LNCAP (cell line): ENCODE measurements at regions not wholly inside any gene's neighbourhood (a gene's known extent, or its start where the extent isn't known, plus 50 kb on each side); places are given as distances from the start of the nearest gene placed in this dataset.

ENCODE experiments used
- TF ChIP-seq, protein P1 (sequence below): fragments of 450-650 bp; IDR thresholded peaks from 2 replicates; pipeline ENCODE4 v1.5.1; 2017; ENCODE audit warnings: mild to moderate bottlenecking

GRCh38 chr2:66805016-66805865 lies 370.3 kb downstream of the MEIS1 start:
- TF ChIP-seq, protein P1, sequence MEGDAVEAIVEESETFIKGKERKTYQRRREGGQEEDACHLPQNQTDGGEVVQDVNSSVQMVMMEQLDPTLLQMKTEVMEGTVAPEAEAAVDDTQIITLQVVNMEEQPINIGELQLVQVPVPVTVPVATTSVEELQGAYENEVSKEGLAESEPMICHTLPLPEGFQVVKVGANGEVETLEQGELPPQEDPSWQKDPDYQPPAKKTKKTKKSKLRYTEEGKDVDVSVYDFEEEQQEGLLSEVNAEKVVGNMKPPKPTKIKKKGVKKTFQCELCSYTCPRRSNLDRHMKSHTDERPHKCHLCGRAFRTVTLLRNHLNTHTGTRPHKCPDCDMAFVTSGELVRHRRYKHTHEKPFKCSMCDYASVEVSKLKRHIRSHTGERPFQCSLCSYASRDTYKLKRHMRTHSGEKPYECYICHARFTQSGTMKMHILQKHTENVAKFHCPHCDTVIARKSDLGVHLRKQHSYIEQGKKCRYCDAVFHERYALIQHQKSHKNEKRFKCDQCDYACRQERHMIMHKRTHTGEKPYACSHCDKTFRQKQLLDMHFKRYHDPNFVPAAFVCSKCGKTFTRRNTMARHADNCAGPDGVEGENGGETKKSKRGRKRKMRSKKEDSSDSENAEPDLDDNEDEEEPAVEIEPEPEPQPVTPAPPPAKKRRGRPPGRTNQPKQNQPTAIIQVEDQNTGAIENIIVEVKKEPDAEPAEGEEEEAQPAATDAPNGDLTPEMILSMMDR = no peak

DNA sequence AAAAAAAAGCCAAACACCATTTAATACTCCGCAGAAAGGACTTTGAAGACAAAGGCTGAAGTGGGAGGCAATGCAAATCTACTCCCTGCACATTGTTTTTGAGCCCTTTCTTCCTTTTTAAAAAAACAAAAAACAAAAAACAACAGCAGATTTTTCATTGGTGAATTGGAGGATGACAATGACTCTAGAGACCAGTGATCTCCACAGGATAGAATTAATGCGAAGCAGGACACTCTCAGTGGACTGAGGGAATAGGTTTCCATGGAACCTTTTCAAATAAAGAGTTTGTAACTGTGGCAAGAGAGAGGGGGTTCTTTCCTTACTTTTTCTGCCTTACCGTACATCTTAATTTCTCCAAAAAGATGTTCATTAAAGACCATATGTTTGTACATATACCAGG lies 371.0 kb downstream of the MEIS1 start:
- TF ChIP-seq, protein P1 = no peak

DNA sequence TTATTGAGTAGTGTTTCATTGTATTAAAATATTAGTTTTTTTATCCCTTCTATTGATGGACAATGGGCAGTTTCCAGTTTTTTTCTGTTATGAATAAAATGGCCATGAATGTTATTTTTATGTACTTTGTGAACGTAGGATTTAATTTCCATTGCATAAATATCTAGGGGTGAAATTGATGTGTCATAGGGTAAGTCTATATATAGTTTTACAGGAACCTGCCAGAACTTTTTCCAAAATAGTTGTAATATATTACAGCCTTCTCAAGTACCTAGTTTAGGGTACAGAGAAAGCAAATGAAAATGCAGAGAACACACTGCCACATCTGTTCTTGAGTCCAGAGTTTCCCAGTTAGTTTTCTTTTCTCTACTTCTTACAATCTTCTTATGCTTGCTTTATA lies 378.6 kb downstream of the MEIS1 start:
- TF ChIP-seq, protein P1 = no peak

- TF ChIP-seq, protein P1 = no peak
These were observed 379.1 kb downstream of the MEIS1 start for GRCh38 chr2:66813976-66814375.

GRCh38 chr2:66814916-66815315 lies 380.0 kb downstream of the MEIS1 start:
- TF ChIP-seq, protein P1 = no peak

- TF ChIP-seq, protein P1 = no peak
These were observed 381.0 kb downstream of the MEIS1 start for GRCh38 chr2:66815886-66816285.

DNA sequence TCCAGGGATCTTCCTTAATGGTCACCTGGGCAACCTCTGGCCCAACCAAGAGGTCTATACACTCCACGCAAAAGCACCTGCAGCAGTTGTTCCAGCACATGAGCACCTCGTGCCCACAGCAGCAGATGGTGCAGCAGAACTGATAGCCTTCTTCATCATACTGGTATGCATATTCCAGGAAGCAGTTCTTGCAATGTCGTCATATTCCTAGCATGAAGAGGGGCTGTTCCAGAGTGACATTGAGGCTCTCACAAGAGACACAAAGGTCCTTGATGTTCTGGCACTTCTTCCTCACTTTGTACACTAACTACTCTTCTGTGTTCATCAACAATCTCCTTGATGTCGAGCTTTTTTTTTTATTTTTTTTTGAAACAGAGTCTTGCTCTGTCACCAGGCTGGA lies 386.2 kb downstream of the MEIS1 start:
- TF ChIP-seq, protein P1 = no peak
